Muscle layer of colon (tissue), 2 donors: ENCODE measurements at regions not wholly inside any gene's neighbourhood (a gene's known extent, or its start where the extent isn't known, plus 50 kb on each side); places are given as distances from the start of the nearest gene placed in this dataset.
"Not testable (repeated sequence)": the region's sequence is repeated elsewhere in the genome, so short reads cannot be mapped to it uniquely, and the experiment has no call there.

Source experiments
- H3K27ac ChIP-seq: one replicate; pipeline ENCODE4 v1.7.0; 2013; ENCODE audit warnings: low read depth, mild to moderate bottlenecking, low read length, moderate library complexity
- H3K27me3 ChIP-seq, 2 donors: one replicate each; pipeline ENCODE4 v1.7.0; 2013; ENCODE audit warnings: low read length in 2 of 2, mild to moderate bottlenecking in 2 of 2; ENCODE audit not compliant: insufficient read depth in 2 of 2, control insufficient read depth in 1 of 2
- H3K36me3 ChIP-seq: one replicate; pipeline ENCODE4 v1.7.0; 2013; ENCODE audit warnings: mild to moderate bottlenecking, low read length; ENCODE audit not compliant: insufficient read depth
- H3K4me1 ChIP-seq: one replicate; pipeline ENCODE4 v1.7.0; 2013; ENCODE audit warnings: mild to moderate bottlenecking, low read length; ENCODE audit not compliant: insufficient read depth
- H3K4me3 ChIP-seq, 2 donors: one replicate each; pipeline ENCODE4 v1.7.0; 2013; ENCODE audit warnings: low read length in 2 of 2, low read depth in 1 of 2, mild to moderate bottlenecking in 1 of 2, moderate library complexity in 1 of 2
- H3K9ac ChIP-seq: one replicate; pipeline ENCODE4 v1.7.0; 2013; ENCODE audit warnings: low read length
- H3K9me3 ChIP-seq: one replicate; pipeline ENCODE4 v1.7.0; 2013; ENCODE audit warnings: mild to moderate bottlenecking, low read length
- donor health status: abdominal sarcoma.
- donor health status: Adenocarcinoma of cecum.

GRCh38 chr11:97902828-97903227 lies 1117.9 kb upstream of the CNTN5 start:
- Histone ChIP-seq H3K9ac (no peak overlapping the region), H3K9me3 (no peaks in the 10 kb centered on the region), H3K27ac (no peak overlapping the region)

DNA sequence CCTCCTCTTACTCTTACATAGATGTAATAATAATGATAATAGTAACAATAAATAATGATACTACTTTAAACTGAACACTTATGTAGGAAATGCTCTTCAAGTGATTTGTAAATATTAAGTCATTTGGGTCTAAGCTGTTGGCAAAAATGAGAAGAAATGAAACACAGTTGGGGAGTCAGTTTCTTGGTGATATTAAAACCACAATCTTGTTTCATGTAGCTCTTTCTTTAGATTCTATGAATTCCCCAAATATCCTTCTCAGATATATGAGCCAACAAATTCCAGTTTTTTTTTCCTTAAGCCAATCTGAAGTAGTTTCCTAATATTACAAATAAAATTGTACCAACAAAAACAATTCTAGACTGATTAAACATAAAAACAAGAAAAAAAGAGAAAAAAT lies 1115.6 kb upstream of the CNTN5 start:
- no peak overlapping the region for H3K9ac ChIP-seq

More at GRCh38 chr11:97902828-97903227, 1117.9 kb upstream of the CNTN5 start:
- Histone ChIP-seq H3K4me1 (no peaks in the 10 kb centered on the region), H3K4me3 (no peak overlapping the region), H3K27me3 (no peaks in the 10 kb centered on the region), H3K36me3 (no peaks in the 10 kb centered on the region)

DNA sequence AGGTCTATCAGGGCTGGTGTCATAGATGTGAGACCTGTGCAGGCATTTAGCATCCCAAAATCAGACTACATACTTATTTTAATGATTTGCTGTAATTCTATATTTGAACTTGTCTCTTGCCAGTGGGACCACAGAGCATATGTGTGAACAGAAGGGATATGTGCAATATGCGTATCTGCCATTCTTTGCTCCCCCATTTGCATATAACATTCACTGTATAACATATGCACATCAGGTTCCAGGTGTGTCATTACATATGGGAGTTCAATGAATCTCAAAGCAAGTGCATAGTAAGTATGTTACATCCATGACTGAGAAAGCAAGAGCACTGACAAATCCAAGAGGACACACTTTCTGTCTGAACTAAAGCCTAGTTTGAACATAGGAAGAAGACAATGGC lies 1115.1 kb upstream of the CNTN5 start:
- Histone ChIP-seq H3K4me1 (no peaks in the 10 kb centered on the region), H3K9me3 (no peaks in the 10 kb centered on the region), H3K36me3 (no peaks in the 10 kb centered on the region), H3K27me3 (no peaks in the 10 kb centered on the region), H3K9ac (no peak overlapping the region), H3K27ac (no peak overlapping the region), H3K4me3 (no peak overlapping the region)

More for the DNA sequence above, 1115.6 kb upstream of the CNTN5 start:
- Histone ChIP-seq H3K36me3 (no peaks in the 10 kb centered on the region), H3K4me1 (no peaks in the 10 kb centered on the region), H3K27me3 (no peaks in the 10 kb centered on the region), H3K27ac (no peak overlapping the region), H3K4me3 (no peak overlapping the region), H3K9me3 (no peaks in the 10 kb centered on the region)

DNA sequence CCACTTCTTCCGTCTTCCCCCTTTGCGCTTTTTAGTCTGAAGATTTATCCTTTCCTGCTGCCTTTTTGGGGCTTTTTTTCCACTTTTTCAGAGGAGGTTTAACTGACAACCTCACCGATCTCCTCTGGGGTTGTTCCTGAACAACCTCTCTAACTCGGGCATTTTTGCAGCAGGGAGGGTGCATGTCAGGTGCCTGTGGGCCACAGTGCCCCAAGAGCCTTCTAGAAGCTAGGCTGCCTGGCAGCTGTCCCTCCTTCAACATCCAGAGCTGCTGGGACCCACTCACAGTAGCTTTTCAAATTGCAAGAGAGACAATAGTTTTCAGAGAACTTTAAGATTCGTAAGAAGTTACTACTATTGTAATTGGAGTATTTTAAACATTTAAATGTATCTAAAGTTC lies 1112.4 kb upstream of the CNTN5 start:
- no peaks in the 10 kb centered on the region for H3K36me3 ChIP-seq
- no peak overlapping the region for H3K4me3 ChIP-seq
- H3K27me3 ChIP-seq, result no peaks in the 10 kb centered on the region
- H3K27ac ChIP-seq, result no peak overlapping the region
- no peaks in the 10 kb centered on the region for H3K9me3 ChIP-seq
- H3K9ac ChIP-seq, result no peak overlapping the region
- H3K4me1 ChIP-seq, result no peaks in the 10 kb centered on the region

DNA sequence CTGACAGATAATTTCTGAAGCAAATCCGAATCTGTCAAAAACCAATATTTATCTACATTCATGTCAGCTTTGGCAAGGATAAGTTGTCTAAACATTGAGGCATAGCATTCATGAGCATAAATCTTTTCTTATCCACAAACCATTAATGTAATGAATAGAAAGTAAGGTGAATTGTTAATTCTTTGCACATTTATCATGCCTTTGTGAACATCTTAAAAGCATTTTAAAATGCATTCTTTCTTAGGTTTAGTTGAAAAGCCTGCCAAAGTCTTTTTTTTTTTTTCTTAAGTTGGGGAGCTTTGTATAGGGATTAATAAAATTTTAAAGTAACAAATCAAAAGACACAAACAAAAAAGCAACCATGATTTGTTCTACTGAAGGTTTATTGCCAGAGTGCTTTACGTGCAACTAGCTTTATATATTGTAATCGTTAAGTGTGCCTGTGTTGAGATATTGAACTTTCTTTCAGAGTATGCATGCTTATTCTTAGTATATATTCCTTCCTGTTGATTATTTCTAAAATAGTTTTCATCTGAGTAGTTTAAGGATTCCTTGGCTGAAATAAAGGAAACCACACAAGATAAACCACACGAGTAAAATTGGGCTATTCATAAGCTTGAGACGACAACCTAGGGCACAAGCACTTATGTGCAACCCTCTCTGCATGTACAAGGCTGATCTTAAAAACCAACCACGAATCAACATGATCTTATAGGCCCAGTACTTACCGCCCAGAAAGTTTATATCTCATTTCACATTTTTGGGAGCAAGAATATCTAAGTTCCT lies 1110.9 kb upstream of the CNTN5 start:
- Histone ChIP-seq H3K9me3 (no peaks in the 10 kb centered on the region), H3K9ac (no peak overlapping the region), H3K4me3 (no peak overlapping the region), H3K27me3 (no peaks in the 10 kb centered on the region), H3K27ac (no peak overlapping the region), H3K36me3 (no peaks in the 10 kb centered on the region), H3K4me1 (no peaks in the 10 kb centered on the region)

GRCh38 chr11:97912629-97913028 lies 1108.1 kb upstream of the CNTN5 start:
- Histone ChIP-seq H3K27me3 (no peaks in the 10 kb centered on the region), H3K9me3 (no peaks in the 10 kb centered on the region), H3K27ac (no peak overlapping the region), H3K4me1 (no peaks in the 10 kb centered on the region), H3K4me3 (no peak overlapping the region), H3K36me3 (no peaks in the 10 kb centered on the region), H3K9ac (no peak overlapping the region)

- not testable (repeated sequence) for H3K27ac ChIP-seq, H3K9ac ChIP-seq, H3K4me1 ChIP-seq, H3K36me3 ChIP-seq, H3K4me3 ChIP-seq, H3K27me3 ChIP-seq, H3K9me3 ChIP-seq
Measured at GRCh38 chr11:97922933-97923332, 1097.8 kb upstream of the CNTN5 start.

DNA sequence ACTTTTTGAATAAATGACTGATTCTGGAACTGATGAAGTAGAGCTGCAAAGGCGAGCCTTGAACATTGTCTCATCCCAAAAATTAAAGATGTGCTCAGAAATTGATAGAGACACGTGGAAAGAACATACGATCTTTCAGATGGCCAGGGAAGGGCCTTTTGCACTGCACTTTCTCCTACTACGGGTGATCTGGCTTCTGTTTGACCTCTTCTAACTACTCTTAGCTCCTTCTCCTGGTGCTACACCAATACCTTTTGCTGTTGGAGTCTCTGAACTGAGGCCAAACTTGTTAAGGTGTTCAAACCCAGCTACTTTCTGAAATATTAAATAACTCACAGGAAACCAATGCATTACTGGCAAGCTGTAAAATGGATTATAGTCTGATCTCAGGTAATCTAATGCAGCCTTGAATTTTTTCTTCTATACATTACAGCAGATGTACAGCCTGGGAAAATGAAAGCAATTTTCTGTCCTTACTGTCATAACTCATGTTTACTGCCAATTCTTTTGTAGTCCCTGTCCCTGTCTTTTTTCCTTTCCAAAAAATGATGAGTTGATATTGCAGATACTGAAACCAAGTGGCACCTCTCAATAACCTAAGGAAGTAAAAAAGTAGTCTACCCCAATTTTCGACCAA lies 1086.1 kb upstream of the CNTN5 start:
- Histone ChIP-seq H3K4me1 (no peaks in the 10 kb centered on the region), H3K4me3 (no peak overlapping the region), H3K27ac (no peak overlapping the region), H3K27me3 (no peaks in the 10 kb centered on the region), H3K36me3 (no peaks in the 10 kb centered on the region), H3K9ac (no peak overlapping the region), H3K9me3 (no peaks in the 10 kb centered on the region)

DNA sequence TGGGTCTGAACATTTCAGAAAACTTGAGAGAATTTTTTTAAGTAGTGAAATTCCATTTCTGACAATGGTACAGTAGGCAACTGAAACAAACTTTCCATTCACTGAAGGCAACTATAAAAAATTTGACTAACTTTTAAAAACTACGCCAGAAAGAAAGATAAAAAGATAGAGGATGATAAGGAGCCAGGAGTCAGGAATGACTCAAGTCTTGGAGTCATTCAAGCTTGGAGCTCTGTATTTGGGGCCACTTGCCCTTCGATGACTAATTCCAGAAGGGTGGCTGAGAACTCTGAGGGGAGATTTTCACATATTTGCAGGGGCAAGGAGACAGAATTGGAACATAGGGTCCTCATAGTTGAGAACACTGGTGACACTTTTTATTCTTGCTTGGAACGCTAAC lies 1083.2 kb upstream of the CNTN5 start:
- no peak overlapping the region for H3K4me3 ChIP-seq
- H3K4me1 ChIP-seq, result no peaks in the 10 kb centered on the region
- H3K9ac ChIP-seq, result no peak overlapping the region
- H3K27me3 ChIP-seq, result no peaks in the 10 kb centered on the region
- H3K27ac ChIP-seq, result no peak overlapping the region
- no peaks in the 10 kb centered on the region for H3K36me3 ChIP-seq
- H3K9me3 ChIP-seq, result no peaks in the 10 kb centered on the region

GRCh38 chr11:97938789-97939188 lies 1082.0 kb upstream of the CNTN5 start:
- H3K27ac ChIP-seq, result no peak overlapping the region
- no peak overlapping the region for H3K4me3 ChIP-seq
- no peaks in the 10 kb centered on the region for H3K9me3 ChIP-seq
- no peaks in the 10 kb centered on the region for H3K36me3 ChIP-seq
- no peaks in the 10 kb centered on the region for H3K4me1 ChIP-seq
- H3K27me3 ChIP-seq, result no peaks in the 10 kb centered on the region
- H3K9ac ChIP-seq, result no peak overlapping the region

- Histone ChIP-seq H3K4me3 (no peak overlapping the region), H3K36me3 (no peaks in the 10 kb centered on the region), H3K27me3 (no peaks in the 10 kb centered on the region), H3K4me1 (no peaks in the 10 kb centered on the region), H3K9me3 (no peaks in the 10 kb centered on the region), H3K27ac (no peak overlapping the region), H3K9ac (no peak overlapping the region)
Measured at GRCh38 chr11:97943493-97943892, 1077.3 kb upstream of the CNTN5 start.

- no peaks in the 10 kb centered on the region for H3K27me3 ChIP-seq
- H3K4me1 ChIP-seq, result no peaks in the 10 kb centered on the region
- H3K9me3 ChIP-seq, result no peaks in the 10 kb centered on the region
- no peaks in the 10 kb centered on the region for H3K36me3 ChIP-seq
- no peak overlapping the region for H3K4me3 ChIP-seq
- no peak overlapping the region for H3K9ac ChIP-seq
- H3K27ac ChIP-seq, result no peak overlapping the region
Measured at GRCh38 chr11:97948793-97949192, 1072.0 kb upstream of the CNTN5 start.
